SU-DHL-6 (cell line): ENCODE measurements at regions not wholly inside any gene's neighbourhood (a gene's known extent, or its start where the extent isn't known, plus 50 kb on each side); places are given as distances from the start of the nearest gene placed in this dataset.

Experiments used
- H2AFZ ChIP-seq: fragments of 200-600 bp; sonication (generic); 2 replicates; pipeline ENCODE4 v1.6.1; 2014; ENCODE audit warnings: low read depth, mild to moderate bottlenecking, moderate library complexity, mixed read lengths, antibody characterized with exemption, low read length; ENCODE audit not compliant: severe bottlenecking
- H3F3A ChIP-seq: fragments of 200-600 bp; shearing (Covaris generic); 2 replicates; pipeline ENCODE4 v1.6.0; 2016; ENCODE audit warnings: antibody characterized with exemption, mild to moderate bottlenecking; ENCODE audit not compliant: insufficient read depth
- H3K27ac ChIP-seq: fragments of 200-600 bp; sonication (generic); 2 replicates; pipeline ENCODE4 v1.5.1; 2016; ENCODE audit warnings: low read depth, mild to moderate bottlenecking, low read length, moderate library complexity, mixed read lengths
- H3K27me3 ChIP-seq: fragments of 200-600 bp; sonication (generic), shearing (Covaris generic); 2 replicates; pipeline ENCODE4 v1.6.0; 2014; ENCODE audit warnings: mild to moderate bottlenecking, low read length
- H3K36me3 ChIP-seq: fragments of 200-600 bp; sonication (generic); 2 replicates; pipeline ENCODE4 v1.6.1; 2014; ENCODE audit warnings: mild to moderate bottlenecking, low read length, mixed read lengths
- H3K4me2 ChIP-seq: fragments of 300-600, 200-600 bp; shearing (Covaris generic), sonication (generic); 2 replicates; pipeline ENCODE4 v1.6.0; 2014; ENCODE audit warnings: low read length, low read depth, mild to moderate bottlenecking; ENCODE audit not compliant: poor library complexity, severe bottlenecking
- H3K4me3 ChIP-seq: fragments of 200-600 bp; sonication (generic); 2 replicates; pipeline ENCODE4 v1.5.1; 2014; ENCODE audit warnings: antibody characterized with exemption, low read length, mild to moderate bottlenecking, mixed read lengths; ENCODE audit not compliant: insufficient read depth, poor library complexity, severe bottlenecking
- H3K79me2 ChIP-seq: fragments of 200-600 bp; sonication (generic); 2 replicates; pipeline ENCODE4 v1.6.1; 2014; ENCODE audit warnings: mild to moderate bottlenecking, low read length, moderate library complexity; ENCODE audit not compliant: insufficient read depth
- H3K9ac ChIP-seq: fragments of 200-600 bp; sonication (generic); 2 replicates; pipeline ENCODE4 v1.7.0; 2014; ENCODE audit warnings: mild to moderate bottlenecking, low read length
- H3K9me2 ChIP-seq: fragments of 200-600 bp; sonication (generic); replicated peaks from 2 replicates; pipeline ENCODE4 v1.6.1; 2014; ENCODE audit warnings: low read length; ENCODE audit not compliant: insufficient read depth
- H3K9me3 ChIP-seq: fragments of 200-600 bp; sonication (generic); 2 replicates; pipeline ENCODE4 v1.6.1; 2014; ENCODE audit warnings: low read length, mixed read lengths; ENCODE audit not compliant: insufficient read depth
- H4K20me1 ChIP-seq: fragments of 200-600 bp; sonication (generic); 2 replicates; pipeline ENCODE4 v1.6.1; 2014; ENCODE audit warnings: low read depth, mild to moderate bottlenecking, antibody characterized with exemption, low read length, moderate library complexity, mixed read lengths
- EZH2phosphoT487 ChIP-seq: fragments of 200-600 bp; sonication (generic), shearing (Covaris generic); conservative IDR thresholded peaks from 2 replicates; pipeline ENCODE4 v1.6.1; 2018; ENCODE audit warnings: mild to moderate bottlenecking, antibody characterized with exemption, low read length, moderate library complexity, mixed read lengths
- TF ChIP-seq, protein P1 (sequence below): fragments of 200-600 bp; sonication (generic); IDR thresholded peaks from one replicate; pipeline ENCODE4 v1.5.1; 2017; ENCODE audit warnings: antibody characterized with exemption, mild to moderate bottlenecking, low read length, moderate library complexity; ENCODE audit not compliant: insufficient read depth, poor library complexity, severe bottlenecking

DNA sequence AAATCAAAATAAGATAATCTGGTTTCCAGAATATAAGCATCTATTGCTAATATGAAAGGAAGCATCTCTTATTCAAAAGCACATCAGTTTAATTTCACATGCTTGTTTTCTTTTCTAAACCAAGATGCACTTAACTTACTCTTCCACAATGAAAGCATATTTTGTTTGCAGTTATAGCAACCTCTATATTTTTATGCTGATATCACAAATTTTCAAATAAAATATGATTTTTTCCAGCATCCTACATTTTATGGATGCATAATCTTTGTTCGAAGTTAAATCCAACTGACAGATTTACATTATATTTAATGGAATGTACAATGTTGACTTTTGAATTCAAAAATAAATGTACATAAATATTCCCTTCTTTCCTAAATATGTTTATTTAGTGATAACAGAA lies 978.3 kb upstream of the B3GALT2 start:
- Histone ChIP-seq H3K9me2 (no peaks in the 10 kb centered on the region), H3K79me2 (no peaks in the 10 kb centered on the region), H3K4me3 (no peak overlapping the region), H3K9me3 (peaks cover 14% of the 10 kb centered on the region; the same call in 1 of the 2 replicates), H3K9ac (no peak overlapping the region), H3K36me3 (peaks cover 12% of the 10 kb centered on the region), H3K27me3 (no peaks in the 10 kb centered on the region), H3K4me2 (no peak overlapping the region), H3K27ac (no peak overlapping the region), H2AFZ (no peak overlapping the region), H3F3A (peaks cover 3% of the 10 kb centered on the region; the same call in 1 of the 2 replicates), H4K20me1 (no peaks in the 10 kb centered on the region)
- no peak for TF ChIP-seq EZH2phosphoT487
- TF ChIP-seq, protein P1, sequence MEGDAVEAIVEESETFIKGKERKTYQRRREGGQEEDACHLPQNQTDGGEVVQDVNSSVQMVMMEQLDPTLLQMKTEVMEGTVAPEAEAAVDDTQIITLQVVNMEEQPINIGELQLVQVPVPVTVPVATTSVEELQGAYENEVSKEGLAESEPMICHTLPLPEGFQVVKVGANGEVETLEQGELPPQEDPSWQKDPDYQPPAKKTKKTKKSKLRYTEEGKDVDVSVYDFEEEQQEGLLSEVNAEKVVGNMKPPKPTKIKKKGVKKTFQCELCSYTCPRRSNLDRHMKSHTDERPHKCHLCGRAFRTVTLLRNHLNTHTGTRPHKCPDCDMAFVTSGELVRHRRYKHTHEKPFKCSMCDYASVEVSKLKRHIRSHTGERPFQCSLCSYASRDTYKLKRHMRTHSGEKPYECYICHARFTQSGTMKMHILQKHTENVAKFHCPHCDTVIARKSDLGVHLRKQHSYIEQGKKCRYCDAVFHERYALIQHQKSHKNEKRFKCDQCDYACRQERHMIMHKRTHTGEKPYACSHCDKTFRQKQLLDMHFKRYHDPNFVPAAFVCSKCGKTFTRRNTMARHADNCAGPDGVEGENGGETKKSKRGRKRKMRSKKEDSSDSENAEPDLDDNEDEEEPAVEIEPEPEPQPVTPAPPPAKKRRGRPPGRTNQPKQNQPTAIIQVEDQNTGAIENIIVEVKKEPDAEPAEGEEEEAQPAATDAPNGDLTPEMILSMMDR: no peak

DNA sequence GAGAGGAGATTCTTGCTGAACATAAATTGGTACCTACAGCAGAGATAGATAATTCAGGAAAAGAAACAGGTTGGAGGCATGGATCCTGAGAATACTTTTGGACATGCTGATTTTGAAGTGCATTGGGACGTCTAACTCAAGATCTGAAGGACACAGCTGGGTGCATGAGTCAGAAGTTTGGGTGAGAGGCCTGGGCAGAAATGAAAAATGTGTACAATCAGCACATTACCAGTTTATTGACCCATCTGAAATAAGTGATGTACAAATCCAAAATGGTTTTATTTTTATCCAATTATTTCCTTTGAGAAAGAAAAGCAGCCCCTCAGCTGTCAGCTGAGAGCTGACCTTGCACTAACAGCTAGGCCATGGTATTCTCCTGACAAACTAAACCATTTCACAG lies 975.2 kb upstream of the B3GALT2 start:
- no peak overlapping the region for H3K4me3 ChIP-seq
- H3K27ac ChIP-seq: no peak overlapping the region
- H2AFZ ChIP-seq: no peak overlapping the region
- no peaks in the 10 kb centered on the region for H3K27me3 ChIP-seq
- H3F3A ChIP-seq: peaks cover 3% of the 10 kb centered on the region; the same call in 1 of the 2 replicates
- H3K36me3 ChIP-seq: peaks cover 6% of the 10 kb centered on the region; the same call in 1 of the 2 replicates
- no peaks in the 10 kb centered on the region for H4K20me1 ChIP-seq
- no peak overlapping the region for H3K9ac ChIP-seq
- H3K4me2 ChIP-seq: no peak overlapping the region
- no peaks in the 10 kb centered on the region; the same call in 1 of the 2 replicates for H3K9me3 ChIP-seq
- no peaks in the 10 kb centered on the region for H3K9me2 ChIP-seq
- no peak for TF ChIP-seq EZH2phosphoT487
- TF ChIP-seq, protein P1: no peak
- H3K79me2 ChIP-seq: no peaks in the 10 kb centered on the region

DNA sequence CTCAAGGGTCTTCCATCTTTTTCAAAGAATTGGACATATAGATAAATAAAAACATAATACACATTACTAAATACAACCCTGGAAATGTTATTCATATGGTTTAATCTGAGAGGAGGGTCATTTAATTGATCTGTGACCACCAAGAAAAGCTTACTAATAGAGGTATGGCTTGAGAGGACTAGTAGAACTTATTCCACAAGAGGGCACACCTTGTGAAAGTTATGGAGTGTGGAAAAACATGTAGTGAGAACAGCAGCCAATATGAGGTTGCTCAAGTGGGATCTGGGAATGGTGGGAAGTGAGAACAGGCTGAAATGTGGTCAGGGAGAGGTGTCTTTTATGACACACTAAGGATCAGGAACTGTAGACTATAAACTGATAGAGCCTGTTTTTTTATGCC lies 973.5 kb upstream of the B3GALT2 start:
- TF ChIP-seq, protein P1: no peak
- no peak for TF ChIP-seq EZH2phosphoT487
- no peak overlapping the region for H3K27ac ChIP-seq
- H3F3A ChIP-seq: peaks cover 2% of the 10 kb centered on the region; the same call in 1 of the 2 replicates
- no peak overlapping the region for H3K4me3 ChIP-seq
- H2AFZ ChIP-seq: peak overlapping the region; percentile 68
- H3K36me3 ChIP-seq: no peaks in the 10 kb centered on the region; the same call in 1 of the 2 replicates
- H3K27me3 ChIP-seq: no peaks in the 10 kb centered on the region
- no peak overlapping the region for H3K4me2 ChIP-seq
- no peaks in the 10 kb centered on the region for H3K79me2 ChIP-seq
- no peak overlapping the region for H3K9ac ChIP-seq
- no peaks in the 10 kb centered on the region for H4K20me1 ChIP-seq
- no peaks in the 10 kb centered on the region for H3K9me2 ChIP-seq
- no peaks in the 10 kb centered on the region; the same call in 1 of the 2 replicates for H3K9me3 ChIP-seq
